Left lung (tissue), 4 donors: ENCODE measurements at regions not wholly inside any gene's neighbourhood (a gene's known extent, or its start where the extent isn't known, plus 50 kb on each side); places are given as distances from the start of the nearest gene placed in this dataset.

ENCODE experiments used
- ATAC-seq: fragments of 200-7000 bp; cut with Tn5 transposase; one replicate; pipeline ENCODE4 v1.9.1; 2020; ENCODE audit warnings: moderate library complexity
- DNase-seq, 4 donors: peaks; one replicate each; pipeline ENCODE4 v3.0.0-alpha.2; 2013 to 2020
- H3K27ac ChIP-seq, 2 donors: fragments of 200-600 bp; sonication (generic) in 1 of 2; one replicate each; pipeline versions ENCODE4 v1.5.0 to v1.8.0; 2020 to 2021
- H3K27me3 ChIP-seq, 2 donors: fragments of 200-600 bp; sonication (generic) in 1 of 2; one replicate each; pipeline versions ENCODE4 v1.5.0 to v1.8.0; 2020 to 2021
- H3K36me3 ChIP-seq, 2 donors: fragments of 200-600 bp; sonication (generic) in 1 of 2; one replicate each; pipeline versions ENCODE4 v1.5.0 to v1.8.0; 2020 to 2021
- H3K4me1 ChIP-seq, 2 donors: fragments of 200-600 bp; one replicate each; pipeline ENCODE4 v1.8.0; 2021
- H3K4me3 ChIP-seq, 2 donors: fragments of 200-600 bp; sonication (generic) in 1 of 2; one replicate each; pipeline versions ENCODE4 v1.5.0 to v1.8.0; 2020 to 2021; ENCODE audit warnings: mild to moderate bottlenecking in 1 of 2
- H3K9me3 ChIP-seq, 2 donors: fragments of 200-600 bp; sonication (generic) in 1 of 2; one replicate each; pipeline versions ENCODE4 v1.5.0 to v1.8.0; 2020 to 2021
- intact Hi-C, 2 donors: fragments of 100-400 bp; cut with DNase I; formaldehyde crosslinking; loops; one replicate each; pipeline versions ENCODE4 v1.11.2 to v1.14.2; 2022
- TF ChIP-seq, protein P1 (sequence below), 2 donors: fragments of 200-600 bp; sonication (generic) in 1 of 2; IDR thresholded peaks; one replicate each; pipeline versions ENCODE4 v1.5.0 to v1.8.0; 2021; ENCODE audit warnings: antibody characterized with exemption in 2 of 2
- donor health status: DM: no; HTN: yes; CAD: no.
- donor health status: DM: no; HTN: no; CAD: no.

DNA sequence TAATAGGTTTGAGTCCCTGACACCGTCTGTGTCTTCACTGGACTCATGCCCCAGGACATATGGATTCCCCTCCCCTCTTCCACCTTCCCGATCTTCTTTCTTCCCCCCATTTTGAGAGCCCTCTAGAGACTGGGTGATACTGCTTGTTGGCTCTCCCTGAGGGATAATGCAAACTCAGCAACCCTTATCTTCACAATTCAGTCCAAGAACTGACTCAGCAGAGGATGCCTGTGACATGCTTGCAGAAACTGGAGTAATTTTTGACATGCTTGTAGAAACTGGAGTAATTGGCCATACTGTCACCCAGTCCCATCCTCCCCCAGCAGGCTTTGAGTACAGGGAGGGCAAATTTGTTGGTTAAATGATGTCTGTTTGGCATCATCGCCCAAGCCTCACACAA is 127.6 kb upstream of the CTTNBP2NL start:
- ATAC-seq (no peak), DNase-seq (no peak)
- H3K36me3 ChIP-seq, result no peaks in the 10 kb centered on the region
- peaks cover 0 to 4% of the 10 kb centered on the region in 2 donors for H3K4me1 ChIP-seq
- intact Hi-C loops, result no loop called here
- H3K9me3 ChIP-seq, result no peaks in the 10 kb centered on the region
- no peak overlapping the region for H3K27ac ChIP-seq
- no peak overlapping the region for H3K4me3 ChIP-seq
- H3K27me3 ChIP-seq, result no peaks in the 10 kb centered on the region
- TF ChIP-seq, protein P1, sequence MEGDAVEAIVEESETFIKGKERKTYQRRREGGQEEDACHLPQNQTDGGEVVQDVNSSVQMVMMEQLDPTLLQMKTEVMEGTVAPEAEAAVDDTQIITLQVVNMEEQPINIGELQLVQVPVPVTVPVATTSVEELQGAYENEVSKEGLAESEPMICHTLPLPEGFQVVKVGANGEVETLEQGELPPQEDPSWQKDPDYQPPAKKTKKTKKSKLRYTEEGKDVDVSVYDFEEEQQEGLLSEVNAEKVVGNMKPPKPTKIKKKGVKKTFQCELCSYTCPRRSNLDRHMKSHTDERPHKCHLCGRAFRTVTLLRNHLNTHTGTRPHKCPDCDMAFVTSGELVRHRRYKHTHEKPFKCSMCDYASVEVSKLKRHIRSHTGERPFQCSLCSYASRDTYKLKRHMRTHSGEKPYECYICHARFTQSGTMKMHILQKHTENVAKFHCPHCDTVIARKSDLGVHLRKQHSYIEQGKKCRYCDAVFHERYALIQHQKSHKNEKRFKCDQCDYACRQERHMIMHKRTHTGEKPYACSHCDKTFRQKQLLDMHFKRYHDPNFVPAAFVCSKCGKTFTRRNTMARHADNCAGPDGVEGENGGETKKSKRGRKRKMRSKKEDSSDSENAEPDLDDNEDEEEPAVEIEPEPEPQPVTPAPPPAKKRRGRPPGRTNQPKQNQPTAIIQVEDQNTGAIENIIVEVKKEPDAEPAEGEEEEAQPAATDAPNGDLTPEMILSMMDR (IDR thresholded peaks at IDR 0.05), result no peak

DNA sequence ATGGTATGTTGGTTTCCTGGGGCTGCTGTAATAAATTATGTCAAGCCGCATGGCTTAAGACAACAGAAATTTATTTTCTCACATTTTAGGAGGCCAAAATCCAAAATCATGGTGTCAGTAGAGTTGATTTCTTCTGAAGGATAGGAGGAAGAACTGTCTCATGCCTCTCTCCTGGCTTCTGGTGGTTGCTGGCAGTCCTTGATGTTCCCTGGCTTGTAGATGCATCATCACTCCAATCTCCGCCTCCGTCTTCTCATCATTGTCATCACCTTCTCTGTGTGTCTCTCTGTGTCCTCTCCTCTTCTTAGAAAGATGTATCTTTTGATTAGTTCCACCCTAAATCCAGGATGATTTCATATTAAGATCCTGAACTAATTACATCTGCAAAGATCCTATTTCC is 124.7 kb upstream of the CTTNBP2NL start:
- DNase-seq (no peak), ATAC-seq (no peak)
- H3K4me1 ChIP-seq, result no peaks in the 10 kb centered on the region
- H3K9me3 ChIP-seq, result peaks cover 0 to 6% of the 10 kb centered on the region in 2 donors
- no peak overlapping the region for H3K27ac ChIP-seq
- intact Hi-C loops, result no loop called here
- TF ChIP-seq, protein P1 (IDR thresholded peaks at IDR 0.05), result no peak
- no peak overlapping the region for H3K4me3 ChIP-seq
- no peaks in the 10 kb centered on the region for H3K36me3 ChIP-seq
- no peaks in the 10 kb centered on the region for H3K27me3 ChIP-seq

GRCh38 chr1:112272101-112272772 is 123.8 kb upstream of the CTTNBP2NL start:
- DNase-seq (no peak), ATAC-seq (no peak)
- intact Hi-C loops, result no loop called here
- H3K4me1 ChIP-seq, result no peaks in the 10 kb centered on the region
- no peak overlapping the region for H3K27ac ChIP-seq
- H3K36me3 ChIP-seq, result no peaks in the 10 kb centered on the region
- TF ChIP-seq, protein P1 (IDR thresholded peaks at IDR 0.05), result no peak
- H3K27me3 ChIP-seq, result no peaks in the 10 kb centered on the region
- peaks cover 0 to 6% of the 10 kb centered on the region in 2 donors for H3K9me3 ChIP-seq
- H3K4me3 ChIP-seq, result no peak overlapping the region

GRCh38 chr1:112284796-112285195 is 111.2 kb upstream of the CTTNBP2NL start:
- H3K36me3 ChIP-seq, result no peaks in the 10 kb centered on the region
- intact Hi-C loops, result no loop called here
- ATAC-seq, result no peak
- TF ChIP-seq, protein P1 (IDR thresholded peaks at IDR 0.05), result no peak
- no peaks in the 10 kb centered on the region for H3K9me3 ChIP-seq
- DNase-seq, result no peak
- no peaks in the 10 kb centered on the region for H3K27me3 ChIP-seq
- H3K4me3 ChIP-seq, result no peak overlapping the region
- H3K4me1 ChIP-seq, result no peaks in the 10 kb centered on the region
- no peak overlapping the region for H3K27ac ChIP-seq

- Histone ChIP-seq H3K4me1 (no peaks in the 10 kb centered on the region), H3K27me3 (no peaks in the 10 kb centered on the region), H3K9me3 (no peaks in the 10 kb centered on the region), H3K27ac (no peak overlapping the region), H3K4me3 (no peak overlapping the region), H3K36me3 (no peaks in the 10 kb centered on the region)
- ATAC-seq (no peak), DNase-seq (no peak)
- intact Hi-C loops, result no loop called here
- TF ChIP-seq, protein P1 (IDR thresholded peaks at IDR 0.05), result no peak
Observed at GRCh38 chr1:112285316-112285715, 110.7 kb upstream of the CTTNBP2NL start.
